HL-60 (cell line): ENCODE measurements at regions not wholly inside any gene's neighbourhood (a gene's known extent, or its start where the extent isn't known, plus 50 kb on each side); places are given as distances from the start of the nearest gene placed in this dataset.

Experiments
- DNase-seq, 2 experiments: peaks; one replicate each; pipeline ENCODE4 v3.0.0-alpha.2; 2010 to 2020; ENCODE audit warnings: low read depth in 1 of 2, low spot score in 1 of 2
- H3K27ac ChIP-seq: fragments of 250-450 bp; sonication (Bioruptor Pico); replicated peaks from 2 replicates; pipeline ENCODE4 v1.5.1; 2020; ENCODE audit warnings: mild to moderate bottlenecking, moderate library complexity
- H3K27me3 ChIP-seq: fragments of 250-450 bp; sonication (Bioruptor Pico); 2 replicates; pipeline ENCODE4 v1.5.1; 2021; ENCODE audit warnings: mild to moderate bottlenecking, moderate library complexity; ENCODE audit not compliant: insufficient read depth, poor library complexity, severe bottlenecking
- H3K4me3 ChIP-seq: replicated peaks from 2 replicates; pipeline ENCODE4 v1.5.1; 2011; ENCODE audit warnings: mild to moderate bottlenecking, control low read depth, low read length; ENCODE audit not compliant: insufficient read depth
- CTCF ChIP-seq: IDR thresholded peaks from one replicate; pipeline ENCODE4 v1.5.1; 2011; ENCODE audit warnings: low read length, control low read depth, inconsistent platforms; ENCODE audit not compliant: insufficient read depth
- GABPA ChIP-seq: IDR thresholded peaks from 2 replicates; pipeline ENCODE4 v1.6.1; 2012; ENCODE audit warnings: low read depth
- POLR2AphosphoS5 ChIP-seq: IDR thresholded peaks from 2 replicates; pipeline ENCODE4 v1.6.1; 2012; ENCODE audit warnings: low read depth
- REST ChIP-seq: IDR thresholded peaks from 2 replicates; pipeline ENCODE4 v1.6.1; 2012; ENCODE audit warnings: low read depth; ENCODE audit not compliant: insufficient replicate concordance
- SPI1 ChIP-seq: IDR thresholded peaks from 2 replicates; pipeline ENCODE4 v1.6.1; 2012; ENCODE audit warnings: low read depth, mild to moderate bottlenecking, borderline replicate concordance

- no peak for TF ChIP-seq REST
- TF ChIP-seq POLR2AphosphoS5: no peak
- no peak for TF ChIP-seq GABPA
- no peak for TF ChIP-seq SPI1
- TF ChIP-seq CTCF: no peak
- DNase-seq: no peak
- Histone ChIP-seq H3K27me3 (no peaks in the 10 kb centered on the region), H3K4me3 (no peak overlapping the region), H3K27ac (no peak overlapping the region)
Measured at GRCh38 chr5:164361986-164362385, 856.6 kb downstream of the MAT2B start.

GRCh38 chr5:164362835-164363234 lies 857.4 kb downstream of the MAT2B start:
- DNase-seq: no peak
- Histone ChIP-seq H3K27ac (no peak overlapping the region), H3K4me3 (no peak overlapping the region), H3K27me3 (no peaks in the 10 kb centered on the region)
- TF ChIP-seq POLR2AphosphoS5 (no peak), GABPA (no peak), CTCF (no peak), REST (no peak), SPI1 (no peak)

- no peak for DNase-seq
- no peaks in the 10 kb centered on the region for H3K27me3 ChIP-seq
- no peak overlapping the region for H3K4me3 ChIP-seq
- TF ChIP-seq GABPA: no peak
- TF ChIP-seq CTCF: no peak
- TF ChIP-seq POLR2AphosphoS5: no peak
- TF ChIP-seq SPI1: no peak
- no peak for TF ChIP-seq REST
- H3K27ac ChIP-seq: no peak overlapping the region
Measured at GRCh38 chr5:164364237-164365208, 859.1 kb downstream of the MAT2B start.
